ENCODE measurements at regions not wholly inside any gene's neighbourhood (a gene's known extent, or its start where the extent isn't known, plus 50 kb on each side); places are given as distances from the start of the nearest gene placed in this dataset.
"Not testable (repeated sequence)": the region's sequence is repeated elsewhere in the genome, so short reads cannot be mapped to it uniquely, and the experiment has no call there.

DNA sequence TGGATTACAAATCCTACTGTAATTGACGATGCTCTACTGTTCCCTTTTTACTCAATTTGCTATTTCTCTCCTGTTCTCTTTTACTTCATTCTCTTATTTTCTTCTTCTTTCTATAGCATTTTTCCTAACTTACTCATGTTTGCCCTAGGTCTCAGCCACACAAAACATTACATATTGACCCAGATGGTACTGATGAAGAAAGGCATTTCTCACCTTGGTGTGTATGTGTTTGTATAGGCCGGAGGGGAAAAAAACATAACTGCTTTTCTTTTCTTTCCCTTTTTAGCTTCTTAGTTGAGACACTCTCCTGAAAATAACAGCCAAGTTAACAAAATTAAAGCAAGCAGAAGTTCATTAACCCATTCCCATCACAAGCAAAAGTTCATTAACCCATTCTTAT lies 1019.8 kb upstream of the CDH18 start:
- DNase-seq (ENCODE audit: low read depth in 2 of 2): no peak
- H3K4me1 ChIP-seq (ENCODE audit: control insufficient read depth, extremely low read depth, insufficient read depth, low read length): no peaks in the 10 kb centered on the region
- no peaks in the 10 kb centered on the region for H4K20me1 ChIP-seq (ENCODE audit: control insufficient read depth, extremely low read depth, insufficient read depth, low read length)
- no peaks in the 10 kb centered on the region for H3K9me3 ChIP-seq (ENCODE audit: control insufficient read depth, insufficient read depth, low read depth, low read length)
- no peak overlapping the region for H3K27ac ChIP-seq (ENCODE audit: insufficient read depth, low read length)
- no peak overlapping the region for H3K4me2 ChIP-seq (ENCODE audit: extremely low read depth, insufficient read depth, low read length)
- no peak overlapping the region for H2AFZ ChIP-seq (ENCODE audit: low read length)
- H3K36me3 ChIP-seq (ENCODE audit: control insufficient read depth, insufficient read depth, low read length): no peaks in the 10 kb centered on the region
- no peaks in the 10 kb centered on the region for H3K79me2 ChIP-seq (ENCODE audit: control insufficient read depth, insufficient read depth, low read length)
- no peak overlapping the region for H3K9ac ChIP-seq (ENCODE audit: insufficient read depth, low read length)
- H3K27me3 ChIP-seq (ENCODE audit: control insufficient read depth, insufficient read depth, low read length): no peaks in the 10 kb centered on the region
- no peak overlapping the region for H3K4me3 ChIP-seq (replicated peaks in 1 of 4; ENCODE audit: control extremely low read depth in 1 of 4, insufficient read depth in 1 of 4, low read depth in 3 of 4, low read length in 4 of 4)
- TF ChIP-seq, protein P1, sequence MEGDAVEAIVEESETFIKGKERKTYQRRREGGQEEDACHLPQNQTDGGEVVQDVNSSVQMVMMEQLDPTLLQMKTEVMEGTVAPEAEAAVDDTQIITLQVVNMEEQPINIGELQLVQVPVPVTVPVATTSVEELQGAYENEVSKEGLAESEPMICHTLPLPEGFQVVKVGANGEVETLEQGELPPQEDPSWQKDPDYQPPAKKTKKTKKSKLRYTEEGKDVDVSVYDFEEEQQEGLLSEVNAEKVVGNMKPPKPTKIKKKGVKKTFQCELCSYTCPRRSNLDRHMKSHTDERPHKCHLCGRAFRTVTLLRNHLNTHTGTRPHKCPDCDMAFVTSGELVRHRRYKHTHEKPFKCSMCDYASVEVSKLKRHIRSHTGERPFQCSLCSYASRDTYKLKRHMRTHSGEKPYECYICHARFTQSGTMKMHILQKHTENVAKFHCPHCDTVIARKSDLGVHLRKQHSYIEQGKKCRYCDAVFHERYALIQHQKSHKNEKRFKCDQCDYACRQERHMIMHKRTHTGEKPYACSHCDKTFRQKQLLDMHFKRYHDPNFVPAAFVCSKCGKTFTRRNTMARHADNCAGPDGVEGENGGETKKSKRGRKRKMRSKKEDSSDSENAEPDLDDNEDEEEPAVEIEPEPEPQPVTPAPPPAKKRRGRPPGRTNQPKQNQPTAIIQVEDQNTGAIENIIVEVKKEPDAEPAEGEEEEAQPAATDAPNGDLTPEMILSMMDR (conservative IDR thresholded peaks at IDR 0.05 in 1 of 2, IDR thresholded peaks at IDR 0.05 in 1 of 2; ENCODE audit: low read depth in 1 of 2, low read length in 2 of 2): no peak
- TF ChIP-seq EZH2 (IDR thresholded peaks at IDR 0.05; ENCODE audit: low read length, missing control alignments): no peak

- H3K9ac ChIP-seq (ENCODE audit: insufficient read depth, low read length); H3K9me3 ChIP-seq (ENCODE audit: control insufficient read depth, insufficient read depth, low read depth, low read length); H3K4me1 ChIP-seq (ENCODE audit: control insufficient read depth, extremely low read depth, insufficient read depth, low read length); DNase-seq (ENCODE audit: low read depth in 2 of 2); H3K4me3 ChIP-seq (replicated peaks in 1 of 4; ENCODE audit: control extremely low read depth in 1 of 4, insufficient read depth in 1 of 4, low read depth in 3 of 4, low read length in 4 of 4); H3K27ac ChIP-seq (ENCODE audit: insufficient read depth, low read length); H3K27me3 ChIP-seq (ENCODE audit: control insufficient read depth, insufficient read depth, low read length); H3K4me2 ChIP-seq (ENCODE audit: extremely low read depth, insufficient read depth, low read length); H4K20me1 ChIP-seq (ENCODE audit: control insufficient read depth, extremely low read depth, insufficient read depth, low read length); H2AFZ ChIP-seq (ENCODE audit: low read length); H3K36me3 ChIP-seq (ENCODE audit: control insufficient read depth, insufficient read depth, low read length); H3K79me2 ChIP-seq (ENCODE audit: control insufficient read depth, insufficient read depth, low read length): not testable (repeated sequence)
Observed at GRCh38 chr5:20988933-20989332, 1000.9 kb upstream of the CDH18 start.

DNA sequence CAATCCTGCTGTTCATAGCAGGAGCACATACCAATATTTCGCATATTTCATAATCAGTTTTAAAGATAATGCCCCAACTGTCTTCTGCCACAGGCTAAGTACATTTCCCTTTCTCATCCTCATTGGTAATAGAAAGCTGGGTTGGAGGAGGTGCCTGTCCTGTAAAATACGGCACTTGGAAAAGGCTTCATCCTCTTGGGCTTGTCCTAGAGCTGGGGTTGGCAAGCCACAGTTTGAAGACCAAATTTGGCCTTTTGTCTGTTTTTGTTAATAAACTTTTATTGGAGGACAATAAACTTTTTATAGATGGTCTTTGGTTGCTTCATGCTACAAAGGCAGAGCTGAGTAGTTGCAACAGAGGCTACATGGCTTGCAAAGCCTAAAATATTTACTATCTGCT lies 997.8 kb upstream of the CDH18 start:
- Histone ChIP-seq H2AFZ (ENCODE audit: low read length) (no peak overlapping the region), H3K9me3 (ENCODE audit: control insufficient read depth, insufficient read depth, low read depth, low read length) (no peaks in the 10 kb centered on the region), H4K20me1 (ENCODE audit: control insufficient read depth, extremely low read depth, insufficient read depth, low read length) (no peaks in the 10 kb centered on the region), H3K27me3 (ENCODE audit: control insufficient read depth, insufficient read depth, low read length) (no peaks in the 10 kb centered on the region), H3K4me2 (ENCODE audit: extremely low read depth, insufficient read depth, low read length) (no peak overlapping the region), H3K4me3 (replicated peaks in 1 of 4; ENCODE audit: control extremely low read depth in 1 of 4, insufficient read depth in 1 of 4, low read depth in 3 of 4, low read length in 4 of 4) (no peak overlapping the region), H3K9ac (ENCODE audit: insufficient read depth, low read length) (no peak overlapping the region), H3K36me3 (ENCODE audit: control insufficient read depth, insufficient read depth, low read length) (no peaks in the 10 kb centered on the region), H3K4me1 (ENCODE audit: control insufficient read depth, extremely low read depth, insufficient read depth, low read length) (no peaks in the 10 kb centered on the region), H3K79me2 (ENCODE audit: control insufficient read depth, insufficient read depth, low read length) (no peaks in the 10 kb centered on the region), H3K27ac (ENCODE audit: insufficient read depth, low read length) (no peak overlapping the region)
- TF ChIP-seq, protein P1 (conservative IDR thresholded peaks at IDR 0.05 in 1 of 2, IDR thresholded peaks at IDR 0.05 in 1 of 2; ENCODE audit: low read depth in 1 of 2, low read length in 2 of 2): no peak
- no peak for TF ChIP-seq EZH2 (IDR thresholded peaks at IDR 0.05; ENCODE audit: low read length, missing control alignments)
- no peak for DNase-seq (ENCODE audit: low read depth in 2 of 2)

All from fibroblast of lung (primary cell).